PC-3 (cell line): ENCODE measurements at regions not wholly inside any gene's neighbourhood (a gene's known extent, or its start where the extent isn't known, plus 50 kb on each side); places are given as distances from the start of the nearest gene placed in this dataset.

Experiments
- ATAC-seq: fragments of 200-7000 bp; cut with Tn5 transposase; 2 replicates; pipeline ENCODE4 v1.9.1; 2020; ENCODE audit warnings: mild to moderate bottlenecking, moderate library complexity
- BruUV-seq: library from RNA; stranded (reverse); fragments of 400-500 nt; replicated peaks from 2 replicates; lab custom pipeline; 2021; lab: Mats Ljungman, UMichigan
- CTCF ChIA-PET: fragments of 300-600 bp; sonication (Branson Sonifier 250); formaldehyde crosslinking; loops from one replicate; lab custom pipeline; 2022; ENCODE audit warnings: antibody characterized with exemption; lab: Charles Lee
- POLR2A ChIA-PET: fragments of 300-600 bp; sonication (Branson Sonifier 250); formaldehyde crosslinking; loops from one replicate; lab custom pipeline; 2022; ENCODE audit warnings: antibody characterized with exemption; ENCODE audit not compliant: unreplicated experiment; lab: Charles Lee
- DNase-seq: peaks from one replicate; pipeline ENCODE4 v3.0.0-alpha.2; 2015
- H2AFZ ChIP-seq: fragments of 300-600 bp; sonication (generic); 2 replicates; pipeline ENCODE4 v1.6.0; 2016; ENCODE audit warnings: antibody characterized with exemption, low read length
- H3F3A ChIP-seq: fragments of 300-600 bp; sonication (generic); one replicate; pipeline ENCODE4 v1.6.0; 2017; ENCODE audit warnings: antibody characterized with exemption, low read length, control low read depth, mild to moderate bottlenecking; ENCODE audit not compliant: unreplicated experiment
- H3K27ac ChIP-seq: fragments of 300-600 bp; sonication (generic); 2 replicates; pipeline ENCODE4 v1.5.1; 2016; ENCODE audit warnings: mild to moderate bottlenecking, low read length
- H3K27me3 ChIP-seq: fragments of 300-600 bp; sonication (generic); 2 replicates; pipeline ENCODE4 v1.6.1; 2016; ENCODE audit warnings: low read length, mixed read lengths
- H3K36me3 ChIP-seq: fragments of 300-600 bp; sonication (generic); 2 replicates; pipeline ENCODE4 v1.6.1; 2016; ENCODE audit warnings: low read depth, mixed run types, low read length, mixed read lengths
- H3K4me1 ChIP-seq: fragments of 300-600 bp; sonication (generic); 2 replicates; pipeline ENCODE4 v1.5.1; 2016; ENCODE audit warnings: low read length; ENCODE audit not compliant: insufficient read depth
- H3K4me2 ChIP-seq: fragments of 300-600 bp; sonication (generic); 2 replicates; pipeline ENCODE4 v1.6.0; 2016; ENCODE audit warnings: low read length
- H3K4me3 ChIP-seq: fragments of 300-600 bp; sonication (generic); 2 replicates; pipeline ENCODE4 v1.5.1; 2016; ENCODE audit warnings: mild to moderate bottlenecking, low read length, mixed read lengths
- H3K79me2 ChIP-seq: fragments of 300-600 bp; sonication (generic); 2 replicates; pipeline ENCODE4 v1.6.1; 2017; ENCODE audit warnings: low read length, mixed read lengths
- H3K9ac ChIP-seq: fragments of 300-600 bp; sonication (generic); 2 replicates; pipeline ENCODE4 v1.6.0; 2016; ENCODE audit warnings: mild to moderate bottlenecking, low read length
- H3K9me2 ChIP-seq: fragments of 300-600 bp; sonication (generic); replicated peaks from 2 replicates; pipeline ENCODE4 v1.6.1; 2016; ENCODE audit warnings: mixed run types, low read length, mixed read lengths
- H3K9me3 ChIP-seq: fragments of 300-600 bp; sonication (generic); 2 replicates; pipeline ENCODE4 v1.6.1; 2016; ENCODE audit warnings: low read length, mixed read lengths
- H4K20me1 ChIP-seq: fragments of 300-600 bp; sonication (generic); 2 replicates; pipeline ENCODE4 v1.6.1; 2016; ENCODE audit warnings: low read length, mixed read lengths
- EZH2 ChIP-seq: fragments of 300-600 bp; sonication (generic); IDR thresholded peaks from one replicate; pipeline ENCODE4 v1.6.1; 2017; ENCODE audit warnings: antibody characterized with exemption, mild to moderate bottlenecking, low read length; ENCODE audit not compliant: unreplicated experiment
- EZH2phosphoT487 ChIP-seq: fragments of 300-600 bp; sonication (generic); IDR thresholded peaks from 2 replicates; pipeline ENCODE4 v1.6.1; 2018; ENCODE audit warnings: mild to moderate bottlenecking, antibody characterized with exemption, low read length, borderline replicate concordance
- intact Hi-C: fragments of 100-400 bp; cut with micrococcal nuclease; formaldehyde crosslinking; loops from 2 replicates; pipeline ENCODE4 v1.9.0; 2023
- TF ChIP-seq, protein P1 (sequence below): fragments of 300-600 bp; sonication (generic); conservative IDR thresholded peaks from 2 replicates; pipeline ENCODE4 v1.5.1; 2017; ENCODE audit warnings: antibody characterized with exemption, low read depth, mild to moderate bottlenecking, low read length

DNA sequence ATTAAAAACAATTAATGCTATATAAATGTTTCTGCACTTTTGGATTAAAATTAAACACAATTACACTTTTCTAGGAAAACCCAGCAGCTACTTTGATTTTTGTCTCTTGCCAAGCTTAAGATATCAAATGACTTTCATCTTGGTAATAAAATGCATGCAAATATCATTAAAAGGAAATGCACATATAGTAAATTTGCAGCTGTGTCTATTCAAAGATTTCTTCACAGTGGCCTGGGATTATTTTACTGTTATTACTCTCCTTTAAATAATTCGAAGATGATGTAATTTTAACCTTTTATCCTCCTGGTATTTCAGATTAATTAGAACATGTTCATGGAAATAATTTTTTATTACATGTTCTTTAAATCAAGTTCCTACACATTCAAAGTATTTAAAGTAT, 529.5 kb upstream of the RGMB start:
- intact Hi-C loops, result no loop called here
- H4K20me1 ChIP-seq, result no peaks in the 10 kb centered on the region
- H3K9ac ChIP-seq, result no peak overlapping the region
- POLR2A ChIA-PET, result no interaction called here
- no peak overlapping the region for H3K4me3 ChIP-seq
- H3K36me3 ChIP-seq, result no peaks in the 10 kb centered on the region
- CTCF ChIA-PET, result no interaction called here
- no peak overlapping the region for H2AFZ ChIP-seq
- no TSS peak for BruUV-seq
- no peak for DNase-seq
- TF ChIP-seq, protein P1, sequence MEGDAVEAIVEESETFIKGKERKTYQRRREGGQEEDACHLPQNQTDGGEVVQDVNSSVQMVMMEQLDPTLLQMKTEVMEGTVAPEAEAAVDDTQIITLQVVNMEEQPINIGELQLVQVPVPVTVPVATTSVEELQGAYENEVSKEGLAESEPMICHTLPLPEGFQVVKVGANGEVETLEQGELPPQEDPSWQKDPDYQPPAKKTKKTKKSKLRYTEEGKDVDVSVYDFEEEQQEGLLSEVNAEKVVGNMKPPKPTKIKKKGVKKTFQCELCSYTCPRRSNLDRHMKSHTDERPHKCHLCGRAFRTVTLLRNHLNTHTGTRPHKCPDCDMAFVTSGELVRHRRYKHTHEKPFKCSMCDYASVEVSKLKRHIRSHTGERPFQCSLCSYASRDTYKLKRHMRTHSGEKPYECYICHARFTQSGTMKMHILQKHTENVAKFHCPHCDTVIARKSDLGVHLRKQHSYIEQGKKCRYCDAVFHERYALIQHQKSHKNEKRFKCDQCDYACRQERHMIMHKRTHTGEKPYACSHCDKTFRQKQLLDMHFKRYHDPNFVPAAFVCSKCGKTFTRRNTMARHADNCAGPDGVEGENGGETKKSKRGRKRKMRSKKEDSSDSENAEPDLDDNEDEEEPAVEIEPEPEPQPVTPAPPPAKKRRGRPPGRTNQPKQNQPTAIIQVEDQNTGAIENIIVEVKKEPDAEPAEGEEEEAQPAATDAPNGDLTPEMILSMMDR, result no peak
- TF ChIP-seq EZH2phosphoT487, result no peak
- no peak for TF ChIP-seq EZH2
- H3K79me2 ChIP-seq, result no peaks in the 10 kb centered on the region
- H3K4me2 ChIP-seq, result no peak overlapping the region
- no peak overlapping the region for H3K27ac ChIP-seq
- no peaks in the 10 kb centered on the region for H3F3A ChIP-seq
- no peaks in the 10 kb centered on the region for H3K9me2 ChIP-seq
- H3K4me1 ChIP-seq, result no peaks in the 10 kb centered on the region
- no peak for ATAC-seq
- no peaks in the 10 kb centered on the region for H3K27me3 ChIP-seq
- H3K9me3 ChIP-seq, result no peaks in the 10 kb centered on the region

DNA sequence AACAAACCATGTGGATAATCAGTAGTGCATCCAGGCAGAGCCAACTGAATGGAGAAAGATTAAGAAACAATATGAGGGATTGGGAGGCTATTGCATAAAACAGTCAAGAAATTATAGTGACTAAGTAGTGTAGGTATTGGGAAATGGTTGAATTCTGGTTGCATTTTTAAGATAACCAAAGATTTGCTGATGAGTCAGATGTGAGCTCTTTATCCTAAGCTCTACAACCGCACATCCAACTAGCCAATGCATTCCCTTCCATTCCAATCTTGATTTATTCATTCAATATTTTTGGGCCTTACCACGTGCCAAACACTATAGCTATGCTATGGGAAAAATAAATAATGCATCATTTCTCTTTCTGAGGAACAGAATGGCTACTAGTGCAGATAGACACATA, 524.5 kb upstream of the RGMB start:
- Histone ChIP-seq H3K27ac (no peak overlapping the region), H4K20me1 (no peaks in the 10 kb centered on the region), H3K79me2 (no peaks in the 10 kb centered on the region), H3K27me3 (no peaks in the 10 kb centered on the region), H3K4me3 (no peak overlapping the region), H3K9me2 (no peaks in the 10 kb centered on the region), H3K36me3 (no peaks in the 10 kb centered on the region), H3K9ac (no peak overlapping the region), H2AFZ (no peak overlapping the region), H3F3A (no peaks in the 10 kb centered on the region), H3K4me1 (peaks cover 5% of the 10 kb centered on the region; the same call in 1 of the 2 replicates), H3K9me3 (no peaks in the 10 kb centered on the region), H3K4me2 (no peak overlapping the region)
- TF ChIP-seq EZH2phosphoT487, result no peak
- TF ChIP-seq EZH2, result no peak
- TF ChIP-seq, protein P1, result no peak
- CTCF ChIA-PET, result no interaction called here
- BruUV-seq, result no TSS peak
- DNase-seq (peak; percentile 80), ATAC-seq (no peak)
- intact Hi-C loops, result no loop called here
- POLR2A ChIA-PET, result interaction anchor here (0.6 kb wide), 1 partner anchor 1531 kb away, joined by 29 read pairs; no protein-coding TSS in a partner anchor

DNA sequence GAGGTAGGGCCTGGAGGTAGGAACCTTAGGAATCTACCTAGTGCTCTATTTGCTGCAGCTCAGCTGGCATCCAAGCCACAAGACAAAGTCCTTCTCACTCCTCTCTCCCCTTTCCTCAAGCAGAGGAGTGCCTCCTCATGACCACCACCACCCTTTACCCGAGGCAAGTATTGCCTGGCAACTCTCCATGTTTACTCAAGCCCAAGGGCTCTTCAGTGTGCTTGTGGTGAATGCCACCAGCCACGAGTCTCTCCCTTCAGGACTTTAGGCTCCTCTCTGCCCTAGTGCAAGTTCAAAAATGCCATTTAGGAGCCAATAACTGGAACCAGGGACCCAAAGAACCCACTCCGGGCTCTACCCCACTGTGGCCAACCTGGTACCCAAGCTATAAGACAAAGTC, 514.5 kb upstream of the RGMB start:
- no peaks in the 10 kb centered on the region for H3F3A ChIP-seq
- H3K4me1 ChIP-seq, result peaks cover 12% of the 10 kb centered on the region; the same call in 1 of the 2 replicates
- H3K27ac ChIP-seq, result no peak overlapping the region
- H4K20me1 ChIP-seq, result no peaks in the 10 kb centered on the region
- no peaks in the 10 kb centered on the region for H3K79me2 ChIP-seq
- no peaks in the 10 kb centered on the region for H3K27me3 ChIP-seq
- no peaks in the 10 kb centered on the region for H3K36me3 ChIP-seq
- no peak overlapping the region for H2AFZ ChIP-seq
- POLR2A ChIA-PET, result no interaction called here
- ATAC-seq, result no peak
- H3K9me3 ChIP-seq, result no peaks in the 10 kb centered on the region
- no peaks in the 10 kb centered on the region for H3K9me2 ChIP-seq
- intact Hi-C loops, result no loop called here
- no TSS peak for BruUV-seq
- no peak overlapping the region for H3K9ac ChIP-seq
- no peak for TF ChIP-seq EZH2
- TF ChIP-seq, protein P1, result no peak
- no peak for TF ChIP-seq EZH2phosphoT487
- H3K4me3 ChIP-seq, result no peak overlapping the region
- no peak overlapping the region for H3K4me2 ChIP-seq
- CTCF ChIA-PET, result no interaction called here
- DNase-seq, result peak; percentile 66
